Endodermal cell (in vitro differentiated cells): ENCODE measurements at regions not wholly inside any gene's neighbourhood (a gene's known extent, or its start where the extent isn't known, plus 50 kb on each side); places are given as distances from the start of the nearest gene placed in this dataset.
A peak's percentile ranks its signal among the peaks of the same experiment; 100 is the strongest.

Source experiments
- DNase-seq: peaks from one replicate; pipeline ENCODE4 v3.0.0-alpha.2; 2017
- H3K27ac ChIP-seq: 2 replicates; pipeline ENCODE4 v1.5.1; 2013; ENCODE audit warnings: mild to moderate bottlenecking, low read depth, low read length, moderate library complexity
- H3K27me3 ChIP-seq: 2 replicates; pipeline ENCODE4 v1.6.1; 2013; ENCODE audit warnings: mild to moderate bottlenecking, low read length, moderate library complexity; ENCODE audit not compliant: insufficient read depth, control insufficient read depth, poor library complexity, severe bottlenecking
- H3K36me3 ChIP-seq: 2 replicates; pipeline ENCODE4 v1.7.0; 2013; ENCODE audit warnings: mild to moderate bottlenecking, low read length, moderate library complexity; ENCODE audit not compliant: control insufficient read depth, insufficient read depth
- H3K4me1 ChIP-seq: one replicate; pipeline ENCODE4 v1.7.0; 2013; ENCODE audit warnings: low read length; ENCODE audit not compliant: control insufficient read depth, insufficient read depth
- H3K4me3 ChIP-seq: 2 replicates; pipeline ENCODE4 v1.5.1; 2013; ENCODE audit warnings: mild to moderate bottlenecking, low read length, moderate library complexity
- H3K9ac ChIP-seq: 2 replicates; pipeline ENCODE4 v1.6.1; 2013; ENCODE audit warnings: mild to moderate bottlenecking, low read length, moderate library complexity; ENCODE audit not compliant: poor library complexity, severe bottlenecking; ENCODE audit errors: extremely low read depth
- H3K9me3 ChIP-seq: 2 replicates; pipeline ENCODE4 v1.6.1; 2013; ENCODE audit warnings: mild to moderate bottlenecking, low read length, moderate library complexity; ENCODE audit not compliant: control insufficient read depth
- H3K27ac Mint-ChIP-seq: 2 replicates; pipeline ENCODE4 v1.8.0; 2020; ENCODE audit warnings: mixed read lengths
- H3K27me3 Mint-ChIP-seq: 2 replicates; pipeline ENCODE4 v1.8.0; 2021; ENCODE audit warnings: mild to moderate bottlenecking, mixed read lengths; ENCODE audit not compliant: insufficient read depth
- H3K36me3 Mint-ChIP-seq: 2 replicates; pipeline ENCODE4 v1.8.0; 2020; ENCODE audit warnings: low read depth, mixed read lengths
- H3K4me1 Mint-ChIP-seq: 2 replicates; pipeline ENCODE4 v1.8.0; 2020; ENCODE audit warnings: mixed read lengths
- H3K4me3 Mint-ChIP-seq: 2 replicates; pipeline ENCODE4 v1.8.0; 2020; ENCODE audit warnings: mild to moderate bottlenecking, moderate library complexity, mixed read lengths
- H3K9me3 Mint-ChIP-seq: 2 replicates; pipeline ENCODE4 v1.8.0; 2020; ENCODE audit warnings: mild to moderate bottlenecking, mixed read lengths
- CTCF ChIP-seq: fragments of 200-600 bp; sonication (generic); conservative IDR thresholded peaks from 2 replicates; pipeline ENCODE4 v1.5.0; 2021; ENCODE audit warnings: antibody characterized with exemption, mild to moderate bottlenecking
- WGBS, 2 experiments: methylation state at CpG; one replicate each; pipeline versions ENCODE4 v1.1.5 to v1.1.7; 2013; ENCODE audit warnings: missing lambda C conversion rate in 2 of 2, mixed read lengths in 1 of 2; ENCODE audit not compliant: insufficient coverage in 1 of 2, insufficient read length in 1 of 2; 5-methylcytosine and 5-hydroxymethylcytosine counted together

GRCh38 chrX:42725196-42725595, 52.8 kb downstream of the PPP1R2C start:
- H3K9me3 ChIP-seq: peaks cover 25% of the 10 kb centered on the region
- 100% methylated on average over 2 of the region's 2 CpGs; no CpG with 5 or more reads in 1 of the 2 experiments for WGBS, 2 experiments
- H3K9ac ChIP-seq: no peak overlapping the region
- H3K9me3 Mint-ChIP-seq: peaks cover 39% of the 10 kb centered on the region
- H3K27me3 ChIP-seq: no peaks in the 10 kb centered on the region
- H3K27ac ChIP-seq: no peak overlapping the region
- H3K27me3 Mint-ChIP-seq: no peaks in the 10 kb centered on the region
- no peak overlapping the region for H3K4me3 Mint-ChIP-seq
- no peak overlapping the region for H3K27ac Mint-ChIP-seq
- TF ChIP-seq CTCF: no peak
- peaks cover 6% of the 10 kb centered on the region for H3K36me3 Mint-ChIP-seq
- H3K4me1 Mint-ChIP-seq: no peaks in the 10 kb centered on the region
- no peak for DNase-seq
- no peak overlapping the region for H3K4me3 ChIP-seq
- H3K36me3 ChIP-seq: no peaks in the 10 kb centered on the region
- no peaks in the 10 kb centered on the region for H3K4me1 ChIP-seq

GRCh38 chrX:42720209-42720608, 57.8 kb downstream of the PPP1R2C start:
- no peak overlapping the region for H3K27ac Mint-ChIP-seq
- H3K27me3 Mint-ChIP-seq: no peaks in the 10 kb centered on the region
- TF ChIP-seq CTCF: no peak
- H3K4me1 Mint-ChIP-seq: peaks cover 8% of the 10 kb centered on the region
- WGBS, 2 experiments: 93 to 97% methylated on average over 3 to 4 of the region's 4 CpGs
- Histone ChIP-seq H3K4me1 (no peaks in the 10 kb centered on the region), H3K27me3 (no peaks in the 10 kb centered on the region), H3K9ac (no peak overlapping the region), H3K4me3 (no peak overlapping the region), H3K36me3 (no peaks in the 10 kb centered on the region), H3K9me3 (no peaks in the 10 kb centered on the region), H3K27ac (no peak overlapping the region)
- DNase-seq: no peak
- peaks cover 2% of the 10 kb centered on the region for H3K36me3 Mint-ChIP-seq
- no peak overlapping the region for H3K4me3 Mint-ChIP-seq
- peaks cover 14% of the 10 kb centered on the region for H3K9me3 Mint-ChIP-seq

- Mint-ChIP-seq H3K4me1 (peaks cover 33% of the 10 kb centered on the region), H3K27ac (no peak overlapping the region), H3K4me3 (no peak overlapping the region), H3K9me3 (peaks cover 12% of the 10 kb centered on the region), H3K27me3 (no peaks in the 10 kb centered on the region), H3K36me3 (peaks cover 2% of the 10 kb centered on the region)
- no peak for TF ChIP-seq CTCF
- Histone ChIP-seq H3K4me3 (no peak overlapping the region), H3K27me3 (no peaks in the 10 kb centered on the region), H3K27ac (peak overlapping the region; percentile 21), H3K9ac (no peak overlapping the region), H3K36me3 (no peaks in the 10 kb centered on the region), H3K4me1 (no peaks in the 10 kb centered on the region), H3K9me3 (no peaks in the 10 kb centered on the region)
- DNase-seq: peak; percentile 45
- WGBS, 2 experiments: 58 to 85% methylated on average over 2 to 7 of the region's 8 CpGs
These were observed 62.2 kb downstream of the PPP1R2C start for GRCh38 chrX:42715701-42716262.
